ENCODE measurements at regions not wholly inside any gene's neighbourhood (a gene's known extent, or its start where the extent isn't known, plus 50 kb on each side); places are given as distances from the start of the nearest gene placed in this dataset.
A peak's percentile ranks its signal among the peaks of the same experiment; 100 is the strongest.
"Not testable (repeated sequence)": the region's sequence is repeated elsewhere in the genome, so short reads cannot be mapped to it uniquely, and the experiment has no call there.

- intact Hi-C loops (cut with DNase I; ENCODE audit: low total_unique reads); H3K27me3 ChIP-seq: not testable (repeated sequence)
- 80 to 94% (median 90%) methylated on average over 4 of the region's 4 CpGs for WGBS, 5 donors
Measured at GRCh38 chr7:29703830-29704229, 102.5 kb upstream of the WIPF3 start.

GRCh38 chr7:29709002-29709401 is 97.3 kb upstream of the WIPF3 start:
- DNase-seq; H3K27ac ChIP-seq; intact Hi-C loops (cut with DNase I; ENCODE audit: low total_unique reads): not testable (repeated sequence)

More at GRCh38 chr7:29703830-29704229, 102.5 kb upstream of the WIPF3 start:
- not testable (repeated sequence) for H3K36me3 ChIP-seq, H3K27ac ChIP-seq, H3K4me3 ChIP-seq, H3K4me1 ChIP-seq, H3K9me3 ChIP-seq, DNase-seq

GRCh38 chr7:29723127-29723526 is 83.2 kb upstream of the WIPF3 start:
- peak in 2 of 3 donors; percentile 34 to 71 for TF ChIP-seq POLR2AphosphoS5 (IDR thresholded peaks at IDR 0.05)
- not testable (repeated sequence) for H3K27ac ChIP-seq

More at GRCh38 chr7:29709002-29709401, 97.3 kb upstream of the WIPF3 start:
- not testable (repeated sequence) for H3K4me3 ChIP-seq, H3K4me1 ChIP-seq, H3K9me3 ChIP-seq, H3K36me3 ChIP-seq, H3K27me3 ChIP-seq

GRCh38 chr7:29723599-29723998 is 82.7 kb upstream of the WIPF3 start:
- H3K36me3 ChIP-seq, result no peaks in the 10 kb centered on the region
- intact Hi-C loops (cut with DNase I; ENCODE audit: low total_unique reads), result no loop called here
- peak overlapping the region in 1 of 4 donors; percentile 6 for H3K4me3 ChIP-seq
- peaks cover 0 to 9% (median 7%) of the 10 kb centered on the region in 4 donors for H3K4me1 ChIP-seq
- H3K9me3 ChIP-seq, result no peaks in the 10 kb centered on the region
- DNase-seq, result peak in 1 of 2 donors; percentile 67
- TF ChIP-seq CTCF (IDR thresholded peaks at IDR 0.05) (no peak), EP300 (IDR thresholded peaks at IDR 0.05) (no peak), POLR2AphosphoS5 (IDR thresholded peaks at IDR 0.05) (no peak), POLR2A (IDR thresholded peaks at IDR 0.05) (no peak)
- no peaks in the 10 kb centered on the region for H3K27me3 ChIP-seq
- WGBS, 5 donors, result 36 to 63% (median 55%) methylated on average over 5 of the region's 5 CpGs
- no peak overlapping the region for H3K27ac ChIP-seq

More at GRCh38 chr7:29723127-29723526, 83.2 kb upstream of the WIPF3 start:
- WGBS, 5 donors, result 13 to 34% (median 22%) methylated on average over 8 of the region's 8 CpGs
- intact Hi-C loops (cut with DNase I; ENCODE audit: low total_unique reads); H3K27me3 ChIP-seq; H3K4me1 ChIP-seq; H3K9me3 ChIP-seq; H3K36me3 ChIP-seq: not testable (repeated sequence)
- H3K4me3 ChIP-seq, result peak overlapping the region in 1 of 4 donors; percentile 6
- peak; percentile 32 to 59 for DNase-seq

- DNase-seq; H3K4me3 ChIP-seq; H3K36me3 ChIP-seq; H3K27me3 ChIP-seq; intact Hi-C loops (cut with DNase I; ENCODE audit: low total_unique reads); H3K27ac ChIP-seq; H3K4me1 ChIP-seq; H3K9me3 ChIP-seq: not testable (repeated sequence)
- WGBS, 5 donors, result 58 to 81% (median 71%) methylated on average over 4 of the region's 4 CpGs
Measured at GRCh38 chr7:29729534-29730165, 76.7 kb upstream of the WIPF3 start.

- intact Hi-C loops (cut with DNase I; ENCODE audit: low total_unique reads), result no loop called here
- DNase-seq, result no peak
- no peaks in the 10 kb centered on the region for H3K27me3 ChIP-seq
- H3K36me3 ChIP-seq, result no peaks in the 10 kb centered on the region
- H3K4me3 ChIP-seq, result no peak overlapping the region
- 76 to 88% (median 85%) methylated on average over 3 of the region's 3 CpGs for WGBS, 5 donors
- no peak overlapping the region for H3K27ac ChIP-seq
- TF ChIP-seq POLR2A (IDR thresholded peaks at IDR 0.05) (no peak), CTCF (IDR thresholded peaks at IDR 0.05) (no peak), POLR2AphosphoS5 (IDR thresholded peaks at IDR 0.05) (no peak), EP300 (IDR thresholded peaks at IDR 0.05) (no peak)
- H3K4me1 ChIP-seq, result no peaks in the 10 kb centered on the region
- no peaks in the 10 kb centered on the region for H3K9me3 ChIP-seq
Measured at GRCh38 chr7:29734246-29734731, 72.0 kb upstream of the WIPF3 start.

- DNase-seq; H3K36me3 ChIP-seq; H3K27me3 ChIP-seq; H3K4me3 ChIP-seq; intact Hi-C loops (cut with DNase I; ENCODE audit: low total_unique reads); H3K4me1 ChIP-seq; H3K9me3 ChIP-seq: not testable (repeated sequence)
- peak overlapping the region in 1 of 5 donors; percentile 42 for H3K27ac ChIP-seq
- WGBS, 5 donors, result 24 to 50% (median 35%) methylated on average over 4 to 5 of the region's 5 CpGs
Measured at GRCh38 chr7:29747645-29748245, 58.6 kb upstream of the WIPF3 start.

All from stomach (tissue), 8 donors.